Thoracic aorta (tissue), 2 donors: ENCODE measurements at regions not wholly inside any gene's neighbourhood (a gene's known extent, or its start where the extent isn't known, plus 50 kb on each side); places are given as distances from the start of the nearest gene placed in this dataset.

Source experiments
- ATAC-seq: fragments of 150-250 bp; one replicate; pipeline ENCODE4 v1.8.0; 2017; ENCODE audit warnings: low read depth; ENCODE audit not compliant: insufficient number of reproducible peaks, low FRiP score
- DNase-seq: peaks from one replicate; pipeline ENCODE4 v3.0.0-alpha.2; 2020; ENCODE audit warnings: low spot score
- H3K27ac ChIP-seq, 2 donors: fragments of 200-600 bp; sonication (generic); 1 replicate in 1 of 2; 2 replicates in 1 of 2; pipeline ENCODE4 v1.5.1; 2016; ENCODE audit warnings: mild to moderate bottlenecking in 2 of 2, moderate library complexity in 2 of 2
- H3K27me3 ChIP-seq: fragments of 200-600 bp; sonication (generic); replicated peaks from 2 replicates; pipeline ENCODE4 v1.6.0; 2016; ENCODE audit warnings: mild to moderate bottlenecking; ENCODE audit not compliant: insufficient read depth
- H3K36me3 ChIP-seq: fragments of 200-600 bp; sonication (generic); one replicate; pipeline ENCODE4 v1.5.1; 2016
- H3K4me1 ChIP-seq, 2 donors: fragments of 200-600 bp; sonication (generic); 1 replicate in 1 of 2; 2 replicates in 1 of 2; pipeline versions ENCODE4 v1.5.1 to v1.6.0; 2016; ENCODE audit warnings: low read depth in 2 of 2, mild to moderate bottlenecking in 1 of 2; ENCODE audit not compliant: control insufficient read depth in 1 of 2
- H3K4me3 ChIP-seq: fragments of 200-600 bp; sonication (generic); 2 replicates; pipeline ENCODE4 v1.5.1; 2016; ENCODE audit warnings: mild to moderate bottlenecking
- H3K9me3 ChIP-seq: fragments of 200-600 bp; sonication (generic); 2 replicates; pipeline ENCODE4 v1.5.1; 2016
- TF ChIP-seq, protein P1 (sequence below): fragments of 200-600 bp; sonication (generic); IDR thresholded peaks from one replicate; pipeline ENCODE4 v1.5.1; 2019; ENCODE audit warnings: antibody characterized with exemption

DNA sequence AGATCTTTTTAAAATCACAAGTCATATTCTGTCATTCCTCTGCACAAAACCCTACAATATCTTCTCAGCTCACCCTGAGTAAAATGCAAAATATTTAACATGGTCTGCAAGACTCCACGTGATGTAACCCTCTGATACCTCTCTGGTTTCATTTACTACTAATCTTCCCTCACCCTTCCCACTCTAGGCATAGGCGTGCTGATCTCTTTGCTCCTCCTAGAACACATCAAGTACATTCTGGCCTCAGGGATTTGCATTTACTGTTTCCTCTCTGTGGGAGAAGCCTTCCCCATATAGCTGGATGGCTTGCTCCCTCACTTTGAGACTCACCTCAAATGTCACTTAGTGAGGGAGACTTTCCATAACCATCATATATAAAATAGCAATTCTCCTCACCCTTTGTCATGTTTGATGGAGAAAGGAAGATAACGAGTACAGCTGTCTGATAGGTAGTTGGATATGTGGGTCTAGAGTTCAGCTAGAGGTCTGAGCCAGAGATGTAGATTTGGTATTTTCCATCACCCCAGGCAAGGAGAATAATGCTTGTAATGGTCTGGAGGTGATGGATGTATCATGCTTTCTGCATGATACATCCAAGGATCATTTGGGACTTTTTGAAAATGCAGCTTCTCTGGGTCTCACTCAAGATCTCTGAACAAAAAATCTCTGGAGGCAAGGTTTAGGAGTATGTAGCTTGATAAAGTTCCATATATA is 123.9 kb upstream of the VAMP7 start:
- Histone ChIP-seq H3K27me3 (no peaks in the 10 kb centered on the region), H3K4me3 (no peak overlapping the region), H3K9me3 (no peaks in the 10 kb centered on the region), H3K4me1 (peaks cover 0 to 7% of the 10 kb centered on the region in 2 donors), H3K36me3 (no peaks in the 10 kb centered on the region), H3K27ac (no peak overlapping the region)
- TF ChIP-seq, protein P1, sequence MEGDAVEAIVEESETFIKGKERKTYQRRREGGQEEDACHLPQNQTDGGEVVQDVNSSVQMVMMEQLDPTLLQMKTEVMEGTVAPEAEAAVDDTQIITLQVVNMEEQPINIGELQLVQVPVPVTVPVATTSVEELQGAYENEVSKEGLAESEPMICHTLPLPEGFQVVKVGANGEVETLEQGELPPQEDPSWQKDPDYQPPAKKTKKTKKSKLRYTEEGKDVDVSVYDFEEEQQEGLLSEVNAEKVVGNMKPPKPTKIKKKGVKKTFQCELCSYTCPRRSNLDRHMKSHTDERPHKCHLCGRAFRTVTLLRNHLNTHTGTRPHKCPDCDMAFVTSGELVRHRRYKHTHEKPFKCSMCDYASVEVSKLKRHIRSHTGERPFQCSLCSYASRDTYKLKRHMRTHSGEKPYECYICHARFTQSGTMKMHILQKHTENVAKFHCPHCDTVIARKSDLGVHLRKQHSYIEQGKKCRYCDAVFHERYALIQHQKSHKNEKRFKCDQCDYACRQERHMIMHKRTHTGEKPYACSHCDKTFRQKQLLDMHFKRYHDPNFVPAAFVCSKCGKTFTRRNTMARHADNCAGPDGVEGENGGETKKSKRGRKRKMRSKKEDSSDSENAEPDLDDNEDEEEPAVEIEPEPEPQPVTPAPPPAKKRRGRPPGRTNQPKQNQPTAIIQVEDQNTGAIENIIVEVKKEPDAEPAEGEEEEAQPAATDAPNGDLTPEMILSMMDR, result no peak
- ATAC-seq (no peak), DNase-seq (no peak)

- Histone ChIP-seq H3K27me3 (no peaks in the 10 kb centered on the region), H3K9me3 (no peaks in the 10 kb centered on the region), H3K4me1 (peaks cover 0 to 7% of the 10 kb centered on the region in 2 donors), H3K27ac (no peak overlapping the region), H3K4me3 (no peak overlapping the region), H3K36me3 (no peaks in the 10 kb centered on the region)
- ATAC-seq, result no peak
- no peak for DNase-seq
- TF ChIP-seq, protein P1, result no peak
Observed at GRCh38 chrX:155755706-155756337, 125.3 kb upstream of the VAMP7 start.

- DNase-seq (no peak), ATAC-seq (no peak)
- Histone ChIP-seq H3K4me3 (no peak overlapping the region), H3K27me3 (no peaks in the 10 kb centered on the region), H3K9me3 (no peaks in the 10 kb centered on the region), H3K4me1 (peaks cover 11 to 12% of the 10 kb centered on the region in 2 donors), H3K36me3 (no peaks in the 10 kb centered on the region), H3K27ac (no peak overlapping the region)
- TF ChIP-seq, protein P1, result no peak
Observed at GRCh38 chrX:155751131-155751530, 130.0 kb upstream of the VAMP7 start.

DNA sequence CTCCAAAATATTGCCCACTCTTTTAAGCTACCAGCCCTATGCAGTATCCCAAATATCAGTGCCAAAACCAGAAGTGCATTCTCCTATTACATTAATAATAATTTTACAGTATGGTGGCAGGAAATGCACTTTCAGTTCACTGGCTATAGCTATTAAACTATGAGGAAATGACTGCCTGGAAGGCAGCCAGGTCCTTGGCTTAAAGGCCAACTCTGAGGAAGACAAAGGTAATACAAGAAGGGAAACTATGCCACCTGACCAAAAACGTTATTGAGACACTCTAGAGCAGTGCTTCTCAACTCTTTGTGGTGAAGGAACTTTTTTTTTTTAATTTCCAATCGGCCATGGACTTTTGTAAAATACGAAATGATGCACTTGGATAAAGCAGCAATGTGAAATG is 133.6 kb upstream of the VAMP7 start:
- no peaks in the 10 kb centered on the region for H3K9me3 ChIP-seq
- no peaks in the 10 kb centered on the region for H3K36me3 ChIP-seq
- no peak overlapping the region for H3K27ac ChIP-seq
- peaks cover 22 to 23% of the 10 kb centered on the region in 2 donors for H3K4me1 ChIP-seq
- H3K27me3 ChIP-seq, result no peaks in the 10 kb centered on the region
- H3K4me3 ChIP-seq, result no peak overlapping the region
- DNase-seq (no peak), ATAC-seq (no peak)
- TF ChIP-seq, protein P1, result no peak

GRCh38 chrX:155745792-155746191 is 133.0 kb upstream of the TMLHE start:
- Histone ChIP-seq H3K4me3 (no peak overlapping the region), H3K9me3 (no peaks in the 10 kb centered on the region), H3K36me3 (no peaks in the 10 kb centered on the region), H3K4me1 (peaks cover 22 to 23% of the 10 kb centered on the region in 2 donors), H3K27ac (peak overlapping the region in 1 of 2 donors; percentile 42), H3K27me3 (no peaks in the 10 kb centered on the region)
- TF ChIP-seq, protein P1, result no peak
- DNase-seq (no peak), ATAC-seq (no peak)
